GM12892 (cell line): ENCODE measurements at regions not wholly inside any gene's neighbourhood (a gene's known extent, or its start where the extent isn't known, plus 50 kb on each side); places are given as distances from the start of the nearest gene placed in this dataset.

Experiments
- DNase-seq: peaks from one replicate; pipeline ENCODE4 v3.0.0; 2011; ENCODE audit not compliant: insufficient read length
- FAIRE-seq: peaks from 2 replicates; lab custom pipeline; 2011; peaks lifted over from hg19 to GRCh38; lab: Jason Lieb, UNC
- POLR2A ChIP-seq: IDR thresholded peaks from 2 replicates; pipeline ENCODE4 v1.6.1; 2011; ENCODE audit warnings: low read depth, low read length, control low read depth
- POLR2AphosphoS5 ChIP-seq: IDR thresholded peaks from 2 replicates; pipeline ENCODE4 v1.6.1; 2011; ENCODE audit warnings: low read depth, low read length, control low read depth
- TAF1 ChIP-seq: IDR thresholded peaks from 2 replicates; pipeline ENCODE4 v1.6.1; 2011; ENCODE audit warnings: low read depth, mild to moderate bottlenecking, control low read depth, low read length, borderline replicate concordance

GRCh38 chr5:42908509-42909488 is 97.1 kb upstream of the SELENOP start:
- TF ChIP-seq POLR2A: no peak
- no peak for TF ChIP-seq TAF1
- TF ChIP-seq POLR2AphosphoS5: no peak
- peak; percentile 99 for FAIRE-seq
- peak; percentile 52 for DNase-seq

DNA sequence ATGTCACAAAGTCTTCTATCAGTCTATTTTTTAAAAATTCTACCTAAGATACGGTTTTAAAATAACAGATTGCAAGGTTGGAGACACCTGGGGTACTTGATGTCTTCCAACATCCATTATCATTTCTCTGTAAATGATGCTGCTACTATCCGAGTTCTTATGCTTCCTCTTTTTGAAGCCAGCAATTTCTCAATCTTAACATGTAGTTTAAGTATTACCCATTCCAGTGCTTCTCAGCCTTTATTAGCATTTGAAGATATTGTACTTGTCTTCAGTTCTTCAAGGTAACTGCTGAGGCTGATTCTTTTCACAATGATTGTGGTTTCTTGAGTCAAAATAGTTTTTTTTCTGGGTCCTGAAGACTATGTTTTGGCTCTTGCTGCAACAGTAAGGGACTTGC is 96.4 kb upstream of the SELENOP start:
- TF ChIP-seq POLR2AphosphoS5 (no peak), TAF1 (no peak), POLR2A (no peak)
- FAIRE-seq (no peak), DNase-seq (no peak)

- TF ChIP-seq TAF1 (no peak), POLR2AphosphoS5 (no peak), POLR2A (no peak)
- DNase-seq: no peak
- no peak for FAIRE-seq
Observed at GRCh38 chr5:42905827-42906226, 94.1 kb upstream of the SELENOP start.

DNA sequence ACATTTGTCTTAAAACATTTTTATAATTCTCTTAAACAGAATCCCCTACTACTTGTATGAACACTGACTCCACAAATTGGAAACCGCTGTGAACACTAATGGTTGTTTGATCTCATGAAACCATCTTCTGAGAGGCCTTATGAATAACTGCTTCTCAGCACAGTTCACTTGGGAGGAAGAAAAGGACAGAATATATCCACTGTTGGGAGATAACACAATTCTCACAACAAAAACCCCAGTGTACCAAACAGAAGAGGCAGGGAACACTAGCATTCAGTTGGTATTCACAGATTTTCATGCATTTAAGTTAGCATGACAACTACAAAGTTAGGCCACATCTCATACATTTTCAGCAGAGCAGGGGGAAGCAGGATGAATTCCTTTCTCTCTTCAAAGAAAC is 89.0 kb upstream of the SELENOP start:
- TF ChIP-seq TAF1: no peak
- TF ChIP-seq POLR2AphosphoS5: no peak
- no peak for TF ChIP-seq POLR2A
- no peak for FAIRE-seq
- no peak for DNase-seq

DNA sequence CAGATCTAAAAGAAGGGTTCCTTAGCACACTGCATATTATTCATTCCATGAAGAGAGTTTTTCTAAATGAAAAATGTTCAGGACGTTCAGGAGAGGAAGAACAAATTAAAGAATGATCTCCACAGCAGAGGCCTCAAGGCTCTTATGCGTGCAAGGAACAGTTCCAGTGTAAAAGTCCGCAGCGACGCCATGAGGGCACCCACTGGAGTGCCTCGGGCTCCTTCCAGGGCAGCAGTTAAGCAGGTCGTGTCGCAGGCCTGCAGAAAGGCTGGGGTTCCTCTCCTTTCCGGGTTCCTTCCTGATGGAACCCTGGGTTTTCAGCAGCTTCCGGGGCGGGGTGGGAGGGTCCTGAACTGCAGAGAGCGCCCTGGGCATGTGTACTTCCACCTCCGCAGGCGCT is 87.1 kb upstream of the SELENOP start:
- DNase-seq (no peak), FAIRE-seq (no peak)
- TF ChIP-seq TAF1 (no peak), POLR2AphosphoS5 (no peak), POLR2A (no peak)

DNA sequence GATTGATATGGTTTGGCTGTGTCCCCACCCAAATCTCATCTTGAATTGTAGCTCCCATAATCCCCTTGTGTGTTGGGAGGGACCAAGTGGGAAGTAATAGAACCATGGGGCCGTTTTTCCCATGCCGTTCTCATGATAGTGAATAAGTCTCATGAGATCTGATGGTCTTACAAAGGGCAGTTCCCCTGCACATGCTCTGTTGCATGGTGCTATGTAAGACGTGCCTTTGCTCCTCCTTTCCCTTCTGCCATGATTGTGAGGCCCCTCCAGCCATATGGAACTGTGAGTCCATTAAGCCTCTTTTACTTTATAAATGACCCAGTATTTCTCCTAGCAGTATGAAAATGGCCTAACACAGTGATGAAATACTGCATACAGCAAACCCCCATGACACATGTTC is 84.8 kb upstream of the SELENOP start:
- DNase-seq (no peak), FAIRE-seq (no peak)
- TF ChIP-seq POLR2A: no peak
- no peak for TF ChIP-seq POLR2AphosphoS5
- no peak for TF ChIP-seq TAF1

- no peak for TF ChIP-seq POLR2A
- no peak for DNase-seq
- no peak for FAIRE-seq
Observed at GRCh38 chr5:42894057-42894456, 82.4 kb upstream of the SELENOP start.

GRCh38 chr5:42889311-42889933 is 77.7 kb upstream of the SELENOP start:
- TF ChIP-seq POLR2A (no peak), TAF1 (no peak), POLR2AphosphoS5 (no peak)
- FAIRE-seq (peak; percentile 57), DNase-seq (peak; percentile 27)

GRCh38 chr5:42888771-42889170 is 77.1 kb upstream of the SELENOP start:
- no peak for FAIRE-seq
- no peak for TF ChIP-seq TAF1
- no peak for TF ChIP-seq POLR2AphosphoS5
- no peak for TF ChIP-seq POLR2A
- DNase-seq: no peak

- no peak for TF ChIP-seq POLR2A
- no peak for TF ChIP-seq TAF1
- no peak for TF ChIP-seq POLR2AphosphoS5
- FAIRE-seq: no peak
- DNase-seq: no peak
Observed at GRCh38 chr5:42887575-42887974, 75.9 kb upstream of the SELENOP start.

DNA sequence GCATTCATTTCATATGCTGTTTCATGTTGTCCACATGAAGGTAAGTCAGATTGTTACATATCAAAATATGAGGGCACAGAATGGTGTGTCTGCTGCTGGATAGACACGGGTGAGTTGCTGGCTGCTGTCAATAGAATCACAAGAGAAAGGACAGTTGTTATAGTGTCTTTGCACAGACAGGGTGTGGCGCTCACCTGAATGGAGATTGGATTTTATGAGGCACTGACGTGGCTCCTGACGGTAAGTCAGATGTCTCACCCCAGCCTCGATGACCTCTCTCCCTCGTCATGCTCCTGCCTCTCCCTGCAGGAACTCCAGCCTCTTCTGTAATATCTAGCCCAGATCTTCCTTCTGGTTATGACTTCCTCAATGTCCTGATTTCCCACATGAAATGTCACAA is 75.4 kb upstream of the SELENOP start:
- FAIRE-seq: no peak
- DNase-seq: no peak

More for the DNA sequence above, 75.4 kb upstream of the SELENOP start:
- TF ChIP-seq POLR2AphosphoS5 (no peak), TAF1 (no peak), POLR2A (no peak)
